Right lobe of liver (tissue), 6 donors: ENCODE measurements at regions not wholly inside any gene's neighbourhood (a gene's known extent, or its start where the extent isn't known, plus 50 kb on each side); places are given as distances from the start of the nearest gene placed in this dataset.
"Not testable (repeated sequence)": the region's sequence is repeated elsewhere in the genome, so short reads cannot be mapped to it uniquely, and the experiment has no call there.

Experiments
- ATAC-seq, 4 donors: fragments of 200-7000 bp; cut with Tn5 transposase; one replicate each; pipeline ENCODE4 v1.9.1; 2020; ENCODE audit warnings: mild to moderate bottlenecking in 4 of 4, moderate library complexity in 4 of 4
- DNase-seq, 3 donors: peaks; one replicate each; pipeline ENCODE4 v3.0.0-alpha.2; 2020
- H3K27ac ChIP-seq, 3 donors: fragments of 200-600 bp; one replicate each; pipeline ENCODE4 v1.8.0; 2022
- H3K27me3 ChIP-seq, 2 donors: fragments of 200-600 bp; one replicate each; pipeline ENCODE4 v1.8.0; 2022
- H3K36me3 ChIP-seq, 4 donors: fragments of 200-600 bp; sonication (generic) in 1 of 4; one replicate each; pipeline versions ENCODE4 v1.5.1 to v1.8.0; 2017 to 2022; ENCODE audit warnings: control low read depth in 1 of 4
- H3K4me1 ChIP-seq, 4 donors: fragments of 200-600 bp; sonication (generic) in 1 of 4; one replicate each; pipeline versions ENCODE4 v1.5.1 to v1.8.0; 2017 to 2022; ENCODE audit warnings: control low read depth in 1 of 4
- H3K4me3 ChIP-seq, 3 donors: fragments of 200-600 bp; one replicate each; pipeline ENCODE4 v1.8.0; 2022
- H3K9me3 ChIP-seq, 4 donors: fragments of 200-600 bp; sonication (generic) in 1 of 4; one replicate each; pipeline versions ENCODE4 v1.5.1 to v1.8.0; 2017 to 2022; ENCODE audit warnings: control low read depth in 1 of 4
- CTCF ChIP-seq, 4 donors: fragments of 200-600 bp in 3 of 4; fragments of 450-650 bp in 1 of 4; IDR thresholded peaks; one replicate each; pipeline versions ENCODE4 v1.5.1 to v1.8.0; 2016 to 2022; ENCODE audit warnings: antibody characterized with exemption in 4 of 4, mild to moderate bottlenecking in 2 of 4
- POLR2A ChIP-seq: fragments of 450-650 bp; IDR thresholded peaks from one replicate; pipeline ENCODE4 v1.6.1; 2017; ENCODE audit warnings: antibody characterized with exemption, mild to moderate bottlenecking
- WGBS: methylation state at CpG from one replicate; pipeline ENCODE4 v1.1.6; 2018; ENCODE audit warnings: low coverage, low lambda C conversion rate; ENCODE audit not compliant: insufficient coverage; ENCODE audit errors: missing lambda C conversion rate; 5-methylcytosine and 5-hydroxymethylcytosine counted together
- intact Hi-C, 2 donors: fragments of 100-400 bp; cut with DNase I; formaldehyde crosslinking; loops; one replicate each; pipeline versions ENCODE4 v1.11.2 to v1.14.1; 2022
- donor health status: DM: no; HTN: yes; CAD: no.
- donor health status: DM: no; HTN: no; CAD: no.
- donor health status: DM: no; HTN: no; CAD: no.
- donor health status: DM: no; HTN: yes; CAD: no.
- donor health status: DM: no; HTN: yes; CAD: no.

GRCh38 chr6:131433927-131434326, 139.1 kb upstream of the ARG1 start:
- no peaks in the 10 kb centered on the region for H3K9me3 ChIP-seq
- H3K27me3 ChIP-seq, result no peaks in the 10 kb centered on the region
- TF ChIP-seq CTCF (IDR thresholded peaks at IDR 0.05), result no peak
- intact Hi-C loops, result no loop called here
- no peak overlapping the region for H3K4me3 ChIP-seq
- no peaks in the 10 kb centered on the region for H3K4me1 ChIP-seq
- 44% methylated on average over 1 of the region's 1 CpG for WGBS
- DNase-seq (no peak), ATAC-seq (no peak)
- H3K27ac ChIP-seq, result no peak overlapping the region
- no peaks in the 10 kb centered on the region for H3K36me3 ChIP-seq

- Histone ChIP-seq H3K27me3 (no peaks in the 10 kb centered on the region), H3K36me3 (no peaks in the 10 kb centered on the region), H3K9me3 (no peaks in the 10 kb centered on the region), H3K4me1 (no peaks in the 10 kb centered on the region), H3K4me3 (no peak overlapping the region), H3K27ac (no peak overlapping the region)
- intact Hi-C loops, result no loop called here
- TF ChIP-seq POLR2A, result no peak
- no peak for TF ChIP-seq CTCF (IDR thresholded peaks at IDR 0.05)
- no peak for DNase-seq
- no peak for ATAC-seq
- WGBS, result 23% methylated on average over 1 of the region's 1 CpG
Measured at GRCh38 chr6:131436358-131436757, 136.7 kb upstream of the ARG1 start.

- Histone ChIP-seq H3K27ac (no peak overlapping the region), H3K36me3 (no peaks in the 10 kb centered on the region), H3K4me1 (no peaks in the 10 kb centered on the region), H3K4me3 (no peak overlapping the region), H3K9me3 (no peaks in the 10 kb centered on the region), H3K27me3 (no peaks in the 10 kb centered on the region)
- no peak for TF ChIP-seq POLR2A
- TF ChIP-seq CTCF (IDR thresholded peaks at IDR 0.05), result no peak
- intact Hi-C loops, result no loop called here
- DNase-seq, result no peak
- 74% methylated on average over 3 of the region's 3 CpGs for WGBS
- no peak for ATAC-seq
Measured at GRCh38 chr6:131443014-131443413, 130.0 kb upstream of the ARG1 start.

GRCh38 chr6:131443514-131443913, 129.5 kb upstream of the ARG1 start:
- no peaks in the 10 kb centered on the region for H3K27me3 ChIP-seq
- WGBS, result 90% methylated on average over 3 of the region's 3 CpGs
- ATAC-seq, result no peak
- no peaks in the 10 kb centered on the region for H3K9me3 ChIP-seq
- no peak overlapping the region for H3K27ac ChIP-seq
- H3K4me3 ChIP-seq, result no peak overlapping the region
- H3K36me3 ChIP-seq, result no peaks in the 10 kb centered on the region
- no peak for DNase-seq
- no peak for TF ChIP-seq CTCF (IDR thresholded peaks at IDR 0.05)
- no peak for TF ChIP-seq POLR2A
- no peaks in the 10 kb centered on the region for H3K4me1 ChIP-seq
- intact Hi-C loops, result no loop called here

- H3K4me3 ChIP-seq, H3K36me3 ChIP-seq: not testable (repeated sequence)
Measured at GRCh38 chr6:131445356-131445755, 127.7 kb upstream of the ARG1 start.

More at GRCh38 chr6:131445356-131445755, 127.7 kb upstream of the ARG1 start:
- H3K27me3 ChIP-seq, H3K4me1 ChIP-seq, H3K9me3 ChIP-seq, ATAC-seq, intact Hi-C loops, H3K27ac ChIP-seq, DNase-seq: not testable (repeated sequence)
